ENCODE measurements at regions not wholly inside any gene's neighbourhood (a gene's known extent, or its start where the extent isn't known, plus 50 kb on each side); places are given as distances from the start of the nearest gene placed in this dataset.

DNA sequence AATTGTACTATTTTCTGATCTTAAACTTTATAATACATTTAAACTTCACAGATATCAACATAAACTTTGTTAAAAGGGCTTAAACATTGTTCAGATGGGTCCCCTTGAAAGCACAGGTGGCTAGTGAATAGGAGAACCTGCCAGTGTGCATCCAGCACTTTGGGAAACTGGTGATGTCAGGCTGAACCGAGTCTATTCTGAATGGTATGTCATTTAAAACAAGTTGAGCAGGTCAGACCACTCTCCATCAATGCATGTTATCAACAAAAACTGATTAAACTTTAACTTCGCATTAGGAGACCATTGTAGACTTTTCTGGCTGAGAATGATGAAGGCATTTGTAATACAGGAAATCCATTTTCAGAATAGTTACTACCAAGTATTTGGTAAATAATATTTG is 50.1 kb upstream of the FREM2 start:
- dilution Hi-C loops (cut with MboI; ENCODE audit: extremely low pct_ligation_motif_present, low sequenced_read_pairs) = no loop called here
- no peaks in the 10 kb centered on the region for H3K9me1 ChIP-seq (ENCODE audit: control insufficient read depth, extremely low read depth, insufficient read depth, low read length)
- H3K9ac ChIP-seq (ENCODE audit: control insufficient read depth, extremely low read depth, insufficient read depth, low read length) = no peak overlapping the region
- no peak overlapping the region for H3K27ac ChIP-seq (ENCODE audit: control insufficient read depth, insufficient read depth, low read length)
- no peaks in the 10 kb centered on the region for H3K79me2 ChIP-seq (ENCODE audit: control insufficient read depth, insufficient read depth, low read length)
- no peaks in the 10 kb centered on the region for H3K27me3 ChIP-seq (ENCODE audit: control insufficient read depth, extremely low read depth, insufficient read depth, low read length)
- no peaks in the 10 kb centered on the region for H4K20me1 ChIP-seq (ENCODE audit: control insufficient read depth, extremely low read depth, insufficient read depth, low read length)
- no peak overlapping the region for H3K4me3 ChIP-seq (ENCODE audit: control insufficient read depth in 2 of 3, extremely low read depth in 1 of 3, insufficient read depth in 2 of 3, low read depth in 1 of 3, low read length in 3 of 3)
- no peaks in the 10 kb centered on the region for H3K9me3 ChIP-seq (ENCODE audit: control insufficient read depth, low read depth, low read length)
- H3K4me1 ChIP-seq (ENCODE audit: control insufficient read depth, extremely low read depth, insufficient read depth, low read length) = no peaks in the 10 kb centered on the region
- TF ChIP-seq EZH2 (IDR thresholded peaks at IDR 0.05; ENCODE audit: low read length) = no peak
- TF ChIP-seq, protein P1, sequence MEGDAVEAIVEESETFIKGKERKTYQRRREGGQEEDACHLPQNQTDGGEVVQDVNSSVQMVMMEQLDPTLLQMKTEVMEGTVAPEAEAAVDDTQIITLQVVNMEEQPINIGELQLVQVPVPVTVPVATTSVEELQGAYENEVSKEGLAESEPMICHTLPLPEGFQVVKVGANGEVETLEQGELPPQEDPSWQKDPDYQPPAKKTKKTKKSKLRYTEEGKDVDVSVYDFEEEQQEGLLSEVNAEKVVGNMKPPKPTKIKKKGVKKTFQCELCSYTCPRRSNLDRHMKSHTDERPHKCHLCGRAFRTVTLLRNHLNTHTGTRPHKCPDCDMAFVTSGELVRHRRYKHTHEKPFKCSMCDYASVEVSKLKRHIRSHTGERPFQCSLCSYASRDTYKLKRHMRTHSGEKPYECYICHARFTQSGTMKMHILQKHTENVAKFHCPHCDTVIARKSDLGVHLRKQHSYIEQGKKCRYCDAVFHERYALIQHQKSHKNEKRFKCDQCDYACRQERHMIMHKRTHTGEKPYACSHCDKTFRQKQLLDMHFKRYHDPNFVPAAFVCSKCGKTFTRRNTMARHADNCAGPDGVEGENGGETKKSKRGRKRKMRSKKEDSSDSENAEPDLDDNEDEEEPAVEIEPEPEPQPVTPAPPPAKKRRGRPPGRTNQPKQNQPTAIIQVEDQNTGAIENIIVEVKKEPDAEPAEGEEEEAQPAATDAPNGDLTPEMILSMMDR (optimal IDR thresholded peaks at IDR 0.05 in 1 of 3, IDR thresholded peaks at IDR 0.05 in 1 of 3, conservative IDR thresholded peaks at IDR 0.05 in 1 of 3; ENCODE audit: extremely low read depth in 1 of 3, insufficient read depth in 2 of 3, low read length in 3 of 3) = no peak
- H2AFZ ChIP-seq (ENCODE audit: control insufficient read depth, low read length) = no peak overlapping the region
- no peak for FAIRE-seq
- H3K4me2 ChIP-seq (ENCODE audit: control insufficient read depth, extremely low read depth, insufficient read depth, low read depth, low read length) = no peak overlapping the region
- DNase-seq (ENCODE audit: low read depth, low spot score) = no peak
- no peaks in the 10 kb centered on the region for H3K36me3 ChIP-seq (ENCODE audit: control insufficient read depth in 2 of 2, extremely low read depth in 1 of 2, insufficient read depth in 2 of 2, low read length in 2 of 2)
